Tibial artery (tissue), 4 donors: ENCODE measurements at regions not wholly inside any gene's neighbourhood (a gene's known extent, or its start where the extent isn't known, plus 50 kb on each side); places are given as distances from the start of the nearest gene placed in this dataset.

Experiments
- DNase-seq, 2 donors: peaks; one replicate each; pipeline ENCODE4 v3.0.0-alpha.2; 2019
- H3K27ac ChIP-seq, 2 donors: fragments of 200-600 bp; sonication (generic) in 1 of 2; 1 replicate in 1 of 2; 2 replicates in 1 of 2; pipeline ENCODE4 v1.5.1; 2018 to 2019; ENCODE audit warnings: mild to moderate bottlenecking in 1 of 2
- H3K27me3 ChIP-seq, 2 donors: fragments of 200-600 bp; sonication (generic) in 1 of 2; one replicate each; pipeline versions ENCODE4 v1.5.1 to v1.6.0; 2016 to 2019
- H3K36me3 ChIP-seq, 3 donors: fragments of 200-600 bp; sonication (generic) in 2 of 3; one replicate each; pipeline ENCODE4 v1.5.1; 2016 to 2019; ENCODE audit warnings: mild to moderate bottlenecking in 2 of 3
- H3K4me1 ChIP-seq, 4 donors: fragments of 200-600 bp; sonication (generic) in 2 of 4; 1 replicate in 3 of 4; 2 replicates in 1 of 4; pipeline ENCODE4 v1.5.1; 2016 to 2019
- H3K4me3 ChIP-seq, 2 donors: fragments of 200-600 bp; sonication (generic) in 1 of 2; 1 replicate in 1 of 2; 2 replicates in 1 of 2; pipeline ENCODE4 v1.5.1; 2018 to 2019; ENCODE audit warnings: mild to moderate bottlenecking in 2 of 2
- H3K9me3 ChIP-seq, 3 donors: fragments of 200-600 bp; sonication (generic) in 1 of 3; one replicate each; pipeline ENCODE4 v1.5.1; 2016 to 2019
- CTCF ChIP-seq, 2 experiments: fragments of 200-600 bp in 1 of 2; fragments of 450-650 bp in 1 of 2; IDR thresholded peaks; one replicate each; pipeline ENCODE4 v1.5.1; 2017 to 2019; ENCODE audit warnings: antibody characterized with exemption in 2 of 2, mild to moderate bottlenecking in 1 of 2, moderate library complexity in 1 of 2
- intact Hi-C: fragments of 100-400 bp; cut with DNase I; formaldehyde crosslinking; loops from one replicate; pipeline ENCODE4 v1.15.0; 2023; ENCODE audit warnings: low total_unique reads

GRCh38 chr2:49567811-49568600 lies 413.7 kb upstream of the FSHR start:
- intact Hi-C loops = no loop called here
- no peaks in the 10 kb centered on the region for H3K4me1 ChIP-seq
- H3K9me3 ChIP-seq = no peaks in the 10 kb centered on the region
- no peaks in the 10 kb centered on the region for H3K27me3 ChIP-seq
- no peak for DNase-seq
- H3K36me3 ChIP-seq = no peaks in the 10 kb centered on the region
- H3K27ac ChIP-seq = no peak overlapping the region
- no peak overlapping the region for H3K4me3 ChIP-seq
- no peak for TF ChIP-seq CTCF (IDR thresholded peaks at IDR 0.05)

- no peak overlapping the region for H3K27ac ChIP-seq
- no peaks in the 10 kb centered on the region for H3K9me3 ChIP-seq
- no peak for TF ChIP-seq CTCF (IDR thresholded peaks at IDR 0.05)
- no peaks in the 10 kb centered on the region for H3K36me3 ChIP-seq
- no peaks in the 10 kb centered on the region for H3K4me1 ChIP-seq
- intact Hi-C loops = no loop called here
- no peaks in the 10 kb centered on the region for H3K27me3 ChIP-seq
- no peak overlapping the region for H3K4me3 ChIP-seq
- no peak for DNase-seq
Measured at GRCh38 chr2:49567021-49567420, 412.7 kb upstream of the FSHR start.

GRCh38 chr2:49553658-49554057 lies 399.3 kb upstream of the FSHR start:
- intact Hi-C loops = no loop called here
- no peak for DNase-seq
- no peaks in the 10 kb centered on the region for H3K27me3 ChIP-seq
- H3K9me3 ChIP-seq = no peaks in the 10 kb centered on the region
- H3K36me3 ChIP-seq = no peaks in the 10 kb centered on the region
- no peak overlapping the region for H3K27ac ChIP-seq
- TF ChIP-seq CTCF (IDR thresholded peaks at IDR 0.05) = no peak
- H3K4me1 ChIP-seq = no peaks in the 10 kb centered on the region
- no peak overlapping the region for H3K4me3 ChIP-seq

GRCh38 chr2:49532702-49533101 lies 378.4 kb upstream of the FSHR start:
- no peaks in the 10 kb centered on the region for H3K4me1 ChIP-seq
- no peak overlapping the region for H3K27ac ChIP-seq
- intact Hi-C loops = no loop called here
- no peak overlapping the region for H3K4me3 ChIP-seq
- H3K9me3 ChIP-seq = peaks cover 0 to 8% (median 0%) of the 10 kb centered on the region in 3 donors
- no peaks in the 10 kb centered on the region for H3K36me3 ChIP-seq
- TF ChIP-seq CTCF (IDR thresholded peaks at IDR 0.05) = no peak
- DNase-seq = no peak
- no peaks in the 10 kb centered on the region for H3K27me3 ChIP-seq

GRCh38 chr2:49515996-49516782 lies 361.9 kb upstream of the FSHR start:
- H3K9me3 ChIP-seq = no peaks in the 10 kb centered on the region
- no peaks in the 10 kb centered on the region for H3K4me1 ChIP-seq
- DNase-seq = no peak
- intact Hi-C loops = no loop called here
- no peak overlapping the region for H3K27ac ChIP-seq
- H3K4me3 ChIP-seq = no peak overlapping the region
- H3K27me3 ChIP-seq = no peaks in the 10 kb centered on the region
- no peak for TF ChIP-seq CTCF (IDR thresholded peaks at IDR 0.05)
- H3K36me3 ChIP-seq = no peaks in the 10 kb centered on the region
